Astrocyte (in vitro differentiated cells and primary cell): ENCODE measurements at regions not wholly inside any gene's neighbourhood (a gene's known extent, or its start where the extent isn't known, plus 50 kb on each side); places are given as distances from the start of the nearest gene placed in this dataset.
"Not testable (repeated sequence)": the region's sequence is repeated elsewhere in the genome, so short reads cannot be mapped to it uniquely, and the experiment has no call there.

Experiments used
- DNase-seq: peaks from one replicate; pipeline ENCODE4 v3.0.0-alpha.2; 2010; ENCODE audit warnings: low read depth
- FAIRE-seq: peaks from 2 replicates; lab custom pipeline; 2011; peaks lifted over from hg19 to GRCh38; lab: Jason Lieb, UNC
- H2AFZ ChIP-seq: 2 replicates; pipeline ENCODE4 v1.6.0; 2012; ENCODE audit warnings: low read depth, low read length, inconsistent platforms
- H3K27ac ChIP-seq: 2 replicates; pipeline ENCODE4 v1.5.1; 2011; ENCODE audit warnings: low read depth, low read length, inconsistent platforms
- H3K27me3 ChIP-seq: 2 replicates; pipeline ENCODE4 v1.6.0; 2011; ENCODE audit warnings: low read length, inconsistent platforms; ENCODE audit not compliant: insufficient read depth
- H3K36me3 ChIP-seq: 2 replicates; pipeline ENCODE4 v1.5.1; 2011; ENCODE audit warnings: low read length, inconsistent platforms; ENCODE audit not compliant: insufficient read depth
- H3K4me1 ChIP-seq: 2 replicates; pipeline ENCODE4 v1.5.1; 2011; ENCODE audit warnings: low read length, inconsistent platforms; ENCODE audit not compliant: insufficient read depth
- H3K4me2 ChIP-seq: 2 replicates; pipeline ENCODE4 v1.6.0; 2012; ENCODE audit warnings: low read length, inconsistent platforms
- H3K4me3 ChIP-seq: 2 replicates; pipeline ENCODE4 v1.5.1; 2011; ENCODE audit warnings: low read depth, mild to moderate bottlenecking, low read length, inconsistent platforms; ENCODE audit not compliant: insufficient read depth
- H3K79me2 ChIP-seq: 2 replicates; pipeline ENCODE4 v1.6.0; 2012; ENCODE audit warnings: mild to moderate bottlenecking, low read length, inconsistent platforms; ENCODE audit not compliant: insufficient read depth
- H3K9ac ChIP-seq: 2 replicates; pipeline ENCODE4 v1.6.0; 2012; ENCODE audit warnings: mild to moderate bottlenecking, low read length, inconsistent platforms
- H3K9me3 ChIP-seq: 2 replicates; pipeline ENCODE4 v1.5.1; 2012; ENCODE audit warnings: low read depth, mild to moderate bottlenecking, low read length, inconsistent platforms; ENCODE audit not compliant: insufficient read depth
- H4K20me1 ChIP-seq: 2 replicates; pipeline ENCODE4 v1.6.0; 2012; ENCODE audit warnings: low read length, inconsistent platforms; ENCODE audit not compliant: insufficient read depth
- H3K27ac Mint-ChIP-seq: one replicate; pipeline ENCODE4 v1.8.0; 2021; ENCODE audit warnings: mild to moderate bottlenecking, mixed read lengths; ENCODE audit not compliant: unreplicated experiment
- H3K27me3 Mint-ChIP-seq: one replicate; pipeline ENCODE4 v1.8.0; 2021; ENCODE audit warnings: low read depth, mixed read lengths; ENCODE audit not compliant: unreplicated experiment
- H3K36me3 Mint-ChIP-seq: one replicate; pipeline ENCODE4 v1.8.0; 2021; ENCODE audit warnings: low read depth, mixed read lengths; ENCODE audit not compliant: unreplicated experiment
- H3K4me1 Mint-ChIP-seq: one replicate; pipeline ENCODE4 v1.8.0; 2021; ENCODE audit warnings: low read depth, mixed read lengths; ENCODE audit not compliant: unreplicated experiment
- H3K4me3 Mint-ChIP-seq: one replicate; pipeline ENCODE4 v1.8.0; 2021; ENCODE audit warnings: mild to moderate bottlenecking, moderate library complexity, mixed read lengths; ENCODE audit not compliant: unreplicated experiment
- H3K9me3 Mint-ChIP-seq: one replicate; pipeline ENCODE4 v1.8.0; 2021; ENCODE audit warnings: mild to moderate bottlenecking, mixed read lengths; ENCODE audit not compliant: unreplicated experiment
- CTCF ChIP-seq: IDR thresholded peaks from 2 replicates; pipeline ENCODE4 v1.5.1; 2011; ENCODE audit warnings: low read depth, mild to moderate bottlenecking, inconsistent platforms, low read length, moderate library complexity; ENCODE audit not compliant: insufficient read depth
- EZH2 ChIP-seq: IDR thresholded peaks from 2 replicates; pipeline ENCODE4 v1.6.1; 2012; ENCODE audit warnings: mild to moderate bottlenecking, low read length, inconsistent platforms; ENCODE audit not compliant: insufficient read depth

GRCh38 chr15:70587896-70588567, 175.3 kb downstream of the UACA start:
- no peaks in the 10 kb centered on the region for H3K79me2 ChIP-seq
- FAIRE-seq (no peak), DNase-seq (no peak)
- H3K27ac ChIP-seq: no peak overlapping the region
- no peaks in the 10 kb centered on the region for H3K9me3 ChIP-seq
- H3K4me1 ChIP-seq: peaks cover 16% of the 10 kb centered on the region
- no peak overlapping the region for H3K4me3 ChIP-seq
- no peak overlapping the region for H2AFZ ChIP-seq
- no peak overlapping the region for H3K4me2 ChIP-seq
- Mint-ChIP-seq H3K9me3 (peaks cover 17% of the 10 kb centered on the region), H3K4me3 (peak overlapping the region; percentile 2), H3K27me3 (peaks cover 9% of the 10 kb centered on the region), H3K4me1 (peaks cover 32% of the 10 kb centered on the region), H3K36me3 (peaks cover 5% of the 10 kb centered on the region), H3K27ac (peak overlapping the region; percentile 63)
- no peaks in the 10 kb centered on the region for H4K20me1 ChIP-seq
- no peak for TF ChIP-seq EZH2
- no peak for TF ChIP-seq CTCF
- H3K36me3 ChIP-seq: no peaks in the 10 kb centered on the region
- H3K27me3 ChIP-seq: peaks cover 9% of the 10 kb centered on the region
- H3K9ac ChIP-seq: no peak overlapping the region

GRCh38 chr15:70587012-70587634, 176.2 kb downstream of the UACA start:
- not testable (repeated sequence) for H3K4me3 Mint-ChIP-seq, H3K9ac ChIP-seq, DNase-seq, H4K20me1 ChIP-seq, H3K36me3 ChIP-seq, H3K27me3 Mint-ChIP-seq, H3K27ac Mint-ChIP-seq, H3K9me3 ChIP-seq, H3K79me2 ChIP-seq, FAIRE-seq, H3K4me3 ChIP-seq, H3K27ac ChIP-seq, H2AFZ ChIP-seq, H3K4me2 ChIP-seq, H3K36me3 Mint-ChIP-seq
- Mint-ChIP-seq H3K9me3 (peaks cover 10% of the 10 kb centered on the region), H3K4me1 (peaks cover 32% of the 10 kb centered on the region)
- peaks cover 16% of the 10 kb centered on the region for H3K4me1 ChIP-seq
- peaks cover 15% of the 10 kb centered on the region for H3K27me3 ChIP-seq

GRCh38 chr15:70586241-70586640, 177.1 kb downstream of the UACA start:
- Histone ChIP-seq H3K27ac (no peak overlapping the region), H2AFZ (no peak overlapping the region), H3K4me1 (peaks cover 16% of the 10 kb centered on the region), H4K20me1 (no peaks in the 10 kb centered on the region), H3K9ac (no peak overlapping the region), H3K36me3 (no peaks in the 10 kb centered on the region), H3K4me3 (no peak overlapping the region), H3K27me3 (peaks cover 21% of the 10 kb centered on the region), H3K4me2 (no peak overlapping the region), H3K9me3 (no peaks in the 10 kb centered on the region), H3K79me2 (no peaks in the 10 kb centered on the region)
- Mint-ChIP-seq H3K27me3 (peaks cover 9% of the 10 kb centered on the region), H3K4me1 (peaks cover 32% of the 10 kb centered on the region), H3K4me3 (peak overlapping the region; percentile 65), H3K27ac (no peak overlapping the region), H3K9me3 (peaks cover 5% of the 10 kb centered on the region), H3K36me3 (peaks cover 2% of the 10 kb centered on the region)
- TF ChIP-seq EZH2 (no peak), CTCF (no peak)
- no peak for DNase-seq
- FAIRE-seq: no peak
